ENCODE measurements at regions not wholly inside any gene's neighbourhood (a gene's known extent, or its start where the extent isn't known, plus 50 kb on each side); places are given as distances from the start of the nearest gene placed in this dataset.

- DNase-seq (ENCODE audit: low read depth), result no peak
- no peak for TF ChIP-seq CTCF (IDR thresholded peaks at IDR 0.05; ENCODE audit: insufficient read depth, low read depth, low read length, missing control alignments)
- no peak overlapping the region for H3K4me3 ChIP-seq (ENCODE audit: low read length)
Measured at GRCh38 chr10:130439766-130440165, 303.6 kb downstream of the GLRX3 start.

GRCh38 chr10:130440494-130440893 is 304.3 kb downstream of the GLRX3 start:
- no peak for TF ChIP-seq CTCF (IDR thresholded peaks at IDR 0.05; ENCODE audit: insufficient read depth, low read depth, low read length, missing control alignments)
- DNase-seq (ENCODE audit: low read depth), result no peak
- no peak overlapping the region for H3K4me3 ChIP-seq (ENCODE audit: low read length)

GRCh38 chr10:130440971-130441370 is 304.8 kb downstream of the GLRX3 start:
- TF ChIP-seq CTCF (IDR thresholded peaks at IDR 0.05; ENCODE audit: insufficient read depth, low read depth, low read length, missing control alignments), result no peak
- no peak overlapping the region for H3K4me3 ChIP-seq (ENCODE audit: low read length)

GRCh38 chr10:130443066-130443465 is 306.9 kb downstream of the GLRX3 start:
- DNase-seq (ENCODE audit: low read depth), result no peak
- TF ChIP-seq CTCF (IDR thresholded peaks at IDR 0.05; ENCODE audit: insufficient read depth, low read depth, low read length, missing control alignments), result no peak
- no peak overlapping the region for H3K4me3 ChIP-seq (ENCODE audit: low read length)

More at GRCh38 chr10:130440971-130441370, 304.8 kb downstream of the GLRX3 start:
- DNase-seq (ENCODE audit: low read depth), result no peak

GRCh38 chr10:130453036-130453720 is 317.0 kb downstream of the GLRX3 start:
- no peak overlapping the region for H3K4me3 ChIP-seq (ENCODE audit: low read length)
- no peak for TF ChIP-seq CTCF (IDR thresholded peaks at IDR 0.05; ENCODE audit: insufficient read depth, low read depth, low read length, missing control alignments)
- DNase-seq (ENCODE audit: low read depth), result no peak

- H3K4me3 ChIP-seq (ENCODE audit: low read length), result no peak overlapping the region
- no peak for TF ChIP-seq CTCF (IDR thresholded peaks at IDR 0.05; ENCODE audit: insufficient read depth, low read depth, low read length, missing control alignments)
- no peak for DNase-seq (ENCODE audit: low read depth)
Measured at GRCh38 chr10:130453721-130454542, 317.7 kb downstream of the GLRX3 start.

Measured in epithelial cell of esophagus (primary cell).